Uterus (tissue), 2 donors: ENCODE measurements at regions not wholly inside any gene's neighbourhood (a gene's known extent, or its start where the extent isn't known, plus 50 kb on each side); places are given as distances from the start of the nearest gene placed in this dataset.

Experiments used
- POLR2A ChIP-seq, 2 donors: fragments of 450-650 bp; IDR thresholded peaks; one replicate each; pipeline ENCODE4 v1.6.1; 2016; ENCODE audit warnings: antibody characterized with exemption in 2 of 2, mild to moderate bottlenecking in 1 of 2, moderate library complexity in 1 of 2
- TF ChIP-seq, protein P1 (sequence below), 4 experiments: fragments of 200-600 bp in 2 of 4; fragments of 450-650 bp in 2 of 4; sonication (generic) in 2 of 4; IDR thresholded peaks; one replicate each; pipeline ENCODE4 v1.5.1; 2016 to 2019; ENCODE audit warnings: antibody characterized with exemption in 4 of 4, mild to moderate bottlenecking in 2 of 4, moderate library complexity in 1 of 4

DNA sequence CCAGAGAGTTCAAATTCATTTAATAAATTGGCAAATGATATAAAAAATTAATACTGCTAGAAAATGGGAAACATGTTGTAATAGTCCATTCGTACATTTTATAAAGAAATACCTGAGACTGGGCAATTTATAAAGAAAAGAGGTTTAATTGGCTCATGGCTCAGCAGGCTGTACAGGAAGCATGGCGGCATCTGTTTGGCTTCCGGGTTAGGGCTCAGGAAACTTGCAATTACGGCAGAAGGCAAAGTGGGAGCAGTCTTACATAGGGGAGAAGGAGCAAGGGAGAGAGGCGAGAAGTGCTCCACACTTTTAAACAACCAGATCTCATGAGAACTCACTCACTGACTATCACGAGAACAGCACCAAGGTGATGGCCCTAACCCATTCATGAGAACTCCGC lies 512.0 kb downstream of the DACH1 start:
- no peak for TF ChIP-seq POLR2A (IDR thresholded peaks at IDR 0.05)
- TF ChIP-seq, protein P1, sequence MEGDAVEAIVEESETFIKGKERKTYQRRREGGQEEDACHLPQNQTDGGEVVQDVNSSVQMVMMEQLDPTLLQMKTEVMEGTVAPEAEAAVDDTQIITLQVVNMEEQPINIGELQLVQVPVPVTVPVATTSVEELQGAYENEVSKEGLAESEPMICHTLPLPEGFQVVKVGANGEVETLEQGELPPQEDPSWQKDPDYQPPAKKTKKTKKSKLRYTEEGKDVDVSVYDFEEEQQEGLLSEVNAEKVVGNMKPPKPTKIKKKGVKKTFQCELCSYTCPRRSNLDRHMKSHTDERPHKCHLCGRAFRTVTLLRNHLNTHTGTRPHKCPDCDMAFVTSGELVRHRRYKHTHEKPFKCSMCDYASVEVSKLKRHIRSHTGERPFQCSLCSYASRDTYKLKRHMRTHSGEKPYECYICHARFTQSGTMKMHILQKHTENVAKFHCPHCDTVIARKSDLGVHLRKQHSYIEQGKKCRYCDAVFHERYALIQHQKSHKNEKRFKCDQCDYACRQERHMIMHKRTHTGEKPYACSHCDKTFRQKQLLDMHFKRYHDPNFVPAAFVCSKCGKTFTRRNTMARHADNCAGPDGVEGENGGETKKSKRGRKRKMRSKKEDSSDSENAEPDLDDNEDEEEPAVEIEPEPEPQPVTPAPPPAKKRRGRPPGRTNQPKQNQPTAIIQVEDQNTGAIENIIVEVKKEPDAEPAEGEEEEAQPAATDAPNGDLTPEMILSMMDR (IDR thresholded peaks at IDR 0.05): no peak
